GM12874 (cell line): ENCODE measurements at regions not wholly inside any gene's neighbourhood (a gene's known extent, or its start where the extent isn't known, plus 50 kb on each side); places are given as distances from the start of the nearest gene placed in this dataset.

Experiments used
- CTCF ChIP-seq: IDR thresholded peaks from 2 replicates; pipeline ENCODE4 v1.5.1; 2011; ENCODE audit warnings: low read depth, mild to moderate bottlenecking, control low read depth, low read length, moderate library complexity; ENCODE audit not compliant: insufficient read depth

GRCh38 chrX:129235903-129236302, 287.4 kb downstream of the SMARCA1 start:
- no peak for TF ChIP-seq CTCF

- no peak for TF ChIP-seq CTCF
Observed at GRCh38 chrX:129233786-129234185, 289.5 kb downstream of the SMARCA1 start.

GRCh38 chrX:129230850-129231512, 292.3 kb downstream of the SMARCA1 start:
- TF ChIP-seq CTCF = no peak

- no peak for TF ChIP-seq CTCF
Observed at GRCh38 chrX:129230168-129230567, 293.1 kb downstream of the SMARCA1 start.

GRCh38 chrX:129227366-129227765, 295.9 kb downstream of the SMARCA1 start:
- no peak for TF ChIP-seq CTCF

GRCh38 chrX:129193357-129193756, 329.9 kb downstream of the SMARCA1 start:
- no peak for TF ChIP-seq CTCF

- TF ChIP-seq CTCF = no peak
Observed at GRCh38 chrX:129188231-129188630, 335.1 kb downstream of the SMARCA1 start.

GRCh38 chrX:129176710-129177109, 346.6 kb downstream of the SMARCA1 start:
- no peak for TF ChIP-seq CTCF
